Kasumi-1 (cell line): ENCODE measurements at regions not wholly inside any gene's neighbourhood (a gene's known extent, or its start where the extent isn't known, plus 50 kb on each side); places are given as distances from the start of the nearest gene placed in this dataset.

ENCODE experiments used
- DNase-seq, 2 experiments: peaks; one replicate each; lab custom pipeline; 2025; lab: John Stamatoyannopoulos, UW

- no peak for DNase-seq
These were observed 50.1 kb upstream of the ASAP2 start for GRCh38 chr2:9156483-9156882.

GRCh38 chr2:9154061-9154460 lies 52.6 kb upstream of the ASAP2 start:
- no peak for DNase-seq

- DNase-seq, result no peak
These were observed 53.0 kb upstream of the ASAP2 start for GRCh38 chr2:9153643-9153980.

GRCh38 chr2:9152975-9153642 lies 53.5 kb upstream of the ASAP2 start:
- DNase-seq, result no peak

- DNase-seq, result no peak
These were observed 55.7 kb upstream of the ASAP2 start for GRCh38 chr2:9150906-9151305.

- no peak for DNase-seq
These were observed 56.1 kb upstream of the ASAP2 start for GRCh38 chr2:9150568-9150900.

GRCh38 chr2:9149726-9150567 lies 56.7 kb upstream of the ASAP2 start:
- no peak for DNase-seq

- no peak for DNase-seq
These were observed 57.3 kb upstream of the ASAP2 start for GRCh38 chr2:9149388-9149660.

- DNase-seq, result no peak
These were observed 60.0 kb upstream of the ASAP2 start for GRCh38 chr2:9146646-9147045.

- no peak for DNase-seq
These were observed 60.7 kb upstream of the ASAP2 start for GRCh38 chr2:9145752-9146430.

- no peak for DNase-seq
These were observed 61.4 kb upstream of the ASAP2 start for GRCh38 chr2:9145109-9145751.

GRCh38 chr2:9144617-9145016 lies 62.0 kb upstream of the ASAP2 start:
- DNase-seq, result no peak

GRCh38 chr2:9144046-9144445 lies 62.6 kb upstream of the ASAP2 start:
- no peak for DNase-seq

GRCh38 chr2:9143264-9143815 lies 63.3 kb upstream of the ASAP2 start:
- DNase-seq, result no peak

- DNase-seq, result peak; percentile 62 to 79
These were observed 63.9 kb upstream of the ASAP2 start for GRCh38 chr2:9142551-9143263.

- DNase-seq, result no peak
These were observed 64.7 kb upstream of the ASAP2 start for GRCh38 chr2:9141706-9142460.

- DNase-seq, result no peak
These were observed 65.4 kb upstream of the ASAP2 start for GRCh38 chr2:9141091-9141667.

- no peak for DNase-seq
These were observed 66.0 kb upstream of the ASAP2 start for GRCh38 chr2:9140645-9141044.

GRCh38 chr2:9139491-9140443 lies 66.8 kb upstream of the ASAP2 start:
- peak; percentile 56 to 78 for DNase-seq
